NCI-H345 (cell line): ENCODE measurements at regions not wholly inside any gene's neighbourhood (a gene's known extent, or its start where the extent isn't known, plus 50 kb on each side); places are given as distances from the start of the nearest gene placed in this dataset.
A peak's percentile ranks its signal among the peaks of the same experiment; 100 is the strongest.
"Not testable (repeated sequence)": the region's sequence is repeated elsewhere in the genome, so short reads cannot be mapped to it uniquely, and the experiment has no call there.

Experiments
- DNase-seq: peaks from one replicate; lab custom pipeline; 2025; lab: John Stamatoyannopoulos, UW

GRCh38 chr4:184950117-184950830, 68.0 kb upstream of the HELT start:
- DNase-seq, result no peak

- no peak for DNase-seq
Measured at GRCh38 chr4:184950926-184951325, 67.4 kb upstream of the HELT start.

- DNase-seq, result no peak
Measured at GRCh38 chr4:184951668-184952160, 66.6 kb upstream of the HELT start.

- no peak for DNase-seq
Measured at GRCh38 chr4:184952522-184952921, 65.8 kb upstream of the HELT start.

- no peak for DNase-seq
Measured at GRCh38 chr4:184953421-184953945, 64.8 kb upstream of the HELT start.

GRCh38 chr4:184953971-184954370, 64.3 kb upstream of the HELT start:
- DNase-seq, result no peak

- no peak for DNase-seq
Measured at GRCh38 chr4:184954482-184954881, 63.8 kb upstream of the HELT start.

GRCh38 chr4:184955116-184955515, 63.2 kb upstream of the HELT start:
- no peak for DNase-seq

GRCh38 chr4:184955636-184956035, 62.7 kb upstream of the HELT start:
- DNase-seq, result no peak

GRCh38 chr4:184957446-184958115, 60.7 kb upstream of the HELT start:
- DNase-seq, result no peak

GRCh38 chr4:184958127-184958922, 60.0 kb upstream of the HELT start:
- no peak for DNase-seq

GRCh38 chr4:184958923-184959210, 59.4 kb upstream of the HELT start:
- no peak for DNase-seq

GRCh38 chr4:184959309-184959708, 59.0 kb upstream of the HELT start:
- no peak for DNase-seq

- no peak for DNase-seq
Measured at GRCh38 chr4:184959786-184960185, 58.5 kb upstream of the HELT start.

- DNase-seq, result no peak
Measured at GRCh38 chr4:184960505-184960971, 57.8 kb upstream of the HELT start.

GRCh38 chr4:184961660-184962059, 56.6 kb upstream of the HELT start:
- DNase-seq, result peak; percentile 58

- no peak for DNase-seq
Measured at GRCh38 chr4:184962125-184962638, 56.1 kb upstream of the HELT start.

- DNase-seq, result not testable (repeated sequence)
Measured at GRCh38 chr4:184965230-184966050, 52.9 kb upstream of the HELT start.

GRCh38 chr4:184966051-184966691, 52.1 kb upstream of the HELT start:
- not testable (repeated sequence) for DNase-seq

GRCh38 chr4:184967699-184968098, 50.6 kb upstream of the HELT start:
- not testable (repeated sequence) for DNase-seq

GRCh38 chr4:184968366-184968765, 49.9 kb upstream of the HELT start:
- DNase-seq, result no peak
